Fibroblast of villous mesenchyme (primary cell): ENCODE measurements at regions not wholly inside any gene's neighbourhood (a gene's known extent, or its start where the extent isn't known, plus 50 kb on each side); places are given as distances from the start of the nearest gene placed in this dataset.
A peak's percentile ranks its signal among the peaks of the same experiment; 100 is the strongest.

ENCODE experiments used
- DNase-seq: peaks from one replicate; pipeline ENCODE4 v3.0.0-alpha.2; 2010; ENCODE audit warnings: low read depth
- H3K4me3 ChIP-seq: 2 replicates; pipeline ENCODE4 v1.5.1; 2011; ENCODE audit warnings: low read depth, mild to moderate bottlenecking, low read length
- CTCF ChIP-seq: IDR thresholded peaks from 2 replicates; pipeline ENCODE4 v1.5.1; 2012; ENCODE audit warnings: low read depth, mild to moderate bottlenecking, low read length; ENCODE audit not compliant: insufficient read depth

- no peak for DNase-seq
- H3K4me3 ChIP-seq: no peak overlapping the region
- TF ChIP-seq CTCF: no peak
These were observed 59.7 kb downstream of the GPX5 start for GRCh38 chr6:28585335-28585734.

- H3K4me3 ChIP-seq: no peak overlapping the region
- TF ChIP-seq CTCF: no peak
- no peak for DNase-seq
These were observed 60.6 kb downstream of the GPX5 start for GRCh38 chr6:28586324-28586723.

DNA sequence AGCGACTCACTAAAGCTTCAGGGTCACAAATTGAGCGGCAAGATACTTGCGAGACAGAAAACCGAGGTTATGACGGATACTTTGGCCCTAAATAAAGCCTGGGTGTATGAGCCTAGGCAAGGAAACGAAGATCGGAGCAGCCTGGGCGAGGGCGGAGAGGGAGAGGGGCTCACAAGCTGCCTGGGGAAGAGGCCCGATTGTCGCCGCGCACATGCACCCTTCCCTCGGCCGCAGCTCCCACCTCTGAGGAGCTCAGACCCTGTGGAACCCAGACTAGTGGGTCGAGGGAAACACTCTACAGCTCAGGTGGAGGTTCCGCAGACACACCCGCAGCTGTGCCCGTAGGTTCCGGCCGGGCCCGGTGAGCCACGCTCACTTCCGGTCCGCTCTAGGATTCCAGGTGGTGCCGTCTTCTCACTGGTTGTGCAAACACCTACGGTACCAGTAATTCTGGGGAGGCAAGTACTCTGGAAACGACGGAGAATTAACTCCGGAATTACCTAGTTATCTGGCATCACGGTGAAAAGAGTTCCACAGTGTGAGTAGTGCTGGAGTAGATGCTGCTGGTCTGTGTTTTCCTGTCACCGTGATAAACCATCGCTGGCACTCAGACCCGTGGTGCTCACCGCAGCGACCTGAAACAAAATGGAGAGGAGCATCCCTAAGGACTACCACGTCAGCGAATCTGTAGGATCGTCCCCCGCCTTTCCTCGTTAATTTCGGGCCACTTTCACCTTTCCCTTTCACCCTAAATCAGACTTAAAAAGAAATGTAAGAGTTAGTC, 61.5 kb downstream of the GPX5 start:
- DNase-seq: no peak
- TF ChIP-seq CTCF: no peak
- H3K4me3 ChIP-seq: peak overlapping the region; percentile 64

DNA sequence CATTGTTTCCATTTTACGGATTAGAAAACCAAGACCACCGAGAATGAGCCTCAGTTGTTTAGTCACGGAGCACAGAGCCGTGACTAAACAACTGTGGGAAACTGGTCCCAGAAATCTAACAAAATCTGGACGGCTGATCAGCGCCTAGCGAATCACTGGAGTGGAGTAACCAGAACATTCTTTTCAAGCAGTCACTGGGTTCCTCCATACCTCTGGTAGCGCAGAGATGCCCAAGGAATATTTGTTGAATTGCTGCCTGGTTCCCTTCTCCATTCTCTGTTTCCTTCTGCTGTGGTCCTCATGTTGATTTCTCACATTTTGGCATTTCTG, 62.0 kb downstream of the GPX5 start:
- no peak for TF ChIP-seq CTCF
- H3K4me3 ChIP-seq: peak overlapping the region; percentile 64
- DNase-seq: no peak

- TF ChIP-seq CTCF: no peak
- DNase-seq: no peak
- H3K4me3 ChIP-seq: no peak overlapping the region
These were observed 63.0 kb downstream of the GPX5 start for GRCh38 chr6:28588666-28589065.

DNA sequence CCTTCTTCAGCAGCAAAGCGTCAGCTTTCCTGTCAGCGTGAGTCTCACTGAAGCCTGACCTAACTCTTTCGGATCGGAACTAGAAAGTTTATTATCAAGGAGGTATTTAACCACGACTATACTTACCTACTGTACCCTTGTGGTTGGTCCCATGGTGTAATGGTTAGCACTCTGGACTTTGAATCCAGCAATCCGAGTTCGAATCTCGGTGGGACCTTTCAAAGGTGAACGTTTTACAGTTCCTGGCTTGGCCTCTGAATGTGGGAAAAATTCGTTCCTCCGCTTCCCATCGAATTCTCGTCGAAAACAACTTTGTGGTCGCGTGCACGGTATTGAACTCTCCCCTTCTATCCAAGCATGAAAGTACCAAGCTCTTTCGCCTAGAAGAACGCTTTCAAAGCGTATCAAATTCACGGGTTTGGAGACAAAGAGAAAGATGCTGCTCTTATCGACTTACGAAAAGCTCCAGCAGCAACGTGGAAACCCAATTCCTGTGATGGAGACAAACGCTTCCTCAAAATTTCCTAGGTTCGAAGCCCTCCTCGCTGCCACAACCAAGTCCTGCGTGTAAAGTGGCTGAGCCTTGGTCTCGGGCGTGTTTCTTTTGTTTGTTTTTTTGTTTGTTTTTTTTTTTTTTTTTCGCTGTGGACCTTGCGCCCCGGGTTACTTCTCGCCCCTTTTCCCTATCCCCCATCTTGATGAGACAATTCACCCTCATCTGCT, 63.7 kb downstream of the GPX5 start:
- no peak for TF ChIP-seq CTCF
- peak; percentile 80 for DNase-seq
- peak overlapping the region; percentile 39 for H3K4me3 ChIP-seq
